VCaP (cell line): ENCODE measurements at regions not wholly inside any gene's neighbourhood (a gene's known extent, or its start where the extent isn't known, plus 50 kb on each side); places are given as distances from the start of the nearest gene placed in this dataset.

Experiments
- H3K27ac ChIP-seq: fragments of 450-650 bp; 2 replicates; pipeline ENCODE4 v1.5.1; 2017
- CTCF ChIP-seq: fragments of 450-650 bp; conservative IDR thresholded peaks from 2 replicates; pipeline ENCODE4 v1.5.1; 2017; ENCODE audit warnings: mild to moderate bottlenecking, moderate library complexity

GRCh38 chr14:81936902-81937301 is 403.2 kb upstream of the SEL1L start:
- H3K27ac ChIP-seq = no peak overlapping the region
- TF ChIP-seq CTCF = no peak

- no peak overlapping the region for H3K27ac ChIP-seq
- TF ChIP-seq CTCF = no peak
Observed at GRCh38 chr14:81938341-81938740, 404.7 kb upstream of the SEL1L start.

GRCh38 chr14:81940651-81941050 is 407.0 kb upstream of the SEL1L start:
- no peak for TF ChIP-seq CTCF
- H3K27ac ChIP-seq = no peak overlapping the region

- H3K27ac ChIP-seq = no peak overlapping the region
- TF ChIP-seq CTCF = no peak
Observed at GRCh38 chr14:81942071-81942470, 408.4 kb upstream of the SEL1L start.

- no peak for TF ChIP-seq CTCF
- H3K27ac ChIP-seq = no peak overlapping the region
Observed at GRCh38 chr14:81946375-81946774, 412.7 kb upstream of the SEL1L start.

- no peak for TF ChIP-seq CTCF
- no peak overlapping the region for H3K27ac ChIP-seq
Observed at GRCh38 chr14:81946834-81947798, 413.5 kb upstream of the SEL1L start.

GRCh38 chr14:81952917-81953316 is 419.3 kb upstream of the SEL1L start:
- TF ChIP-seq CTCF = no peak

More at GRCh38 chr14:81952917-81953316, 419.3 kb upstream of the SEL1L start:
- no peak overlapping the region for H3K27ac ChIP-seq
